BE2C (cell line): ENCODE measurements at regions not wholly inside any gene's neighbourhood (a gene's known extent, or its start where the extent isn't known, plus 50 kb on each side); places are given as distances from the start of the nearest gene placed in this dataset.

Experiments used
- DNase-seq: peaks from one replicate; pipeline ENCODE4 v3.0.0-alpha.2; 2020
- H3K27me3 ChIP-seq: fragments of 250-450 bp; sonication (Bioruptor Pico); 2 replicates; pipeline ENCODE4 v1.5.1; 2020; ENCODE audit warnings: mild to moderate bottlenecking
- H3K36me3 ChIP-seq: fragments of 250-450 bp; sonication (Bioruptor Pico); 2 replicates; pipeline ENCODE4 v1.5.1; 2020; ENCODE audit warnings: mild to moderate bottlenecking
- H3K4me1 ChIP-seq: fragments of 250-450 bp; sonication (Bioruptor Pico); 2 replicates; pipeline ENCODE4 v1.5.1; 2020
- H3K4me3 ChIP-seq: 2 replicates; pipeline ENCODE4 v1.5.1; 2011; ENCODE audit warnings: low read depth, low read length
- H3K9me3 ChIP-seq: fragments of 250-450 bp; sonication (Bioruptor Pico); 2 replicates; pipeline ENCODE4 v1.5.1; 2020
- CTCF ChIP-seq: IDR thresholded peaks from 2 replicates; pipeline ENCODE4 v1.5.1; 2012; ENCODE audit warnings: mild to moderate bottlenecking, low read depth, low read length

GRCh38 chr1:208520438-208521099 is 276.4 kb upstream of the PLXNA2 start:
- no peak for TF ChIP-seq CTCF
- no peak for DNase-seq
- Histone ChIP-seq H3K36me3 (no peaks in the 10 kb centered on the region), H3K9me3 (no peaks in the 10 kb centered on the region), H3K4me3 (no peak overlapping the region), H3K4me1 (peaks cover 19% of the 10 kb centered on the region), H3K27me3 (no peaks in the 10 kb centered on the region)

DNA sequence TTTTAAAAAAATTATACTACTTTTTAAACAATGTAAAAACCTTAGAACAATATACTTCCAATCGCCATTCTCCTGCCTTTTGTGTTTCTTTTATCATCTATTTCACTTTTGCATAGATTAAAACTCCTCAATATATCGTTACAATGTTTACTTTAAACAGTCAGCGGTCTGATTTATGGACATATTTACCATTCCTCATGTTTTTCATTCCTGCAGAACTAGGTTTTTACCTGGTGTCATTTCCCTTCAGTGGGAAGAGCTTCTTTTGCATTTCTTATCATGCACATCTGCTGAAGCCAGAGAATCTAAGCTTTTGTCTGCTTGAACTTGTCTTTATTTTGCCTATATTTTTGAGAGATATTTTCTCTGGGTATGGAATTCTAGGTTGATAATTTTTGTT is 277.4 kb upstream of the PLXNA2 start:
- no peak for TF ChIP-seq CTCF
- peaks cover 23% of the 10 kb centered on the region for H3K4me1 ChIP-seq
- no peaks in the 10 kb centered on the region for H3K9me3 ChIP-seq
- DNase-seq = no peak
- H3K4me3 ChIP-seq = no peak overlapping the region
- H3K36me3 ChIP-seq = no peaks in the 10 kb centered on the region
- H3K27me3 ChIP-seq = no peaks in the 10 kb centered on the region

DNA sequence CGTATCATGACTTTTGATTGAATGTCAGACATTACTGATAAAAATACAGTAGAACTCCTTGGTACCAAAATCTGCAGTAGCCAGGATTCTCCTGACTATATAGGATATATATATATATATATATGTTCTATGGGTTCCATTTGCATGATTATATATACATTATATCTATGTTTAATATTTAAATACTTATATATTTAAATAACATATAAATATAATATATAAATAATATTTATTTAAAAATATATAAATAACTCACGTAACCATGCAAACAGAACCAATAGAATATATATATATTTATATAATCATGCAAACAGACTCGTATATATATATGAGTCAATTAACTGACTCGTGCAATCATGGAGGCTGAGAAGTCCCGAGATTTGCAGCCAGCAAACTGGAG is 278.8 kb upstream of the PLXNA2 start:
- DNase-seq = no peak
- Histone ChIP-seq H3K27me3 (no peaks in the 10 kb centered on the region), H3K36me3 (no peaks in the 10 kb centered on the region), H3K4me1 (peaks cover 30% of the 10 kb centered on the region), H3K9me3 (no peaks in the 10 kb centered on the region), H3K4me3 (no peak overlapping the region)
- TF ChIP-seq CTCF = no peak

DNA sequence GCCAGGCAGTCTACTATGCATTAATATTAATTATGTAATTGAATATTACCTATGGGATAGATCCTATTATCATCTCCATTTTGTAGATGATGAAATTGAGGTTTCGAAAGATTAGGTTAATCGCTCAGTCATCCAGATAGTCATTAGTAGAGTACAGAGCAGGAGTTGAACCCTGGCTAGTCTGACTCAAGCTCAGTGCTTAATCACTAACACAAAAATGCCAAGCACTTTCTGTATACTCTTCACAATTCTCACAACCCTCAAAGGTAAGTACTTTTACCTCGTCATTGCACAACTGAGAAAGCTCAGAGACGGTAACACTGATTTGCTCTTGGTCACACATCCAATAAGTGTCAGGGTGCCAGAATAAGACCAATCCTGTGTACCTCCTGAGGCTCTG is 280.2 kb upstream of the PLXNA2 start:
- Histone ChIP-seq H3K4me1 (peaks cover 42% of the 10 kb centered on the region), H3K9me3 (no peaks in the 10 kb centered on the region), H3K36me3 (no peaks in the 10 kb centered on the region), H3K4me3 (no peak overlapping the region), H3K27me3 (no peaks in the 10 kb centered on the region)
- TF ChIP-seq CTCF = no peak
- DNase-seq = no peak

DNA sequence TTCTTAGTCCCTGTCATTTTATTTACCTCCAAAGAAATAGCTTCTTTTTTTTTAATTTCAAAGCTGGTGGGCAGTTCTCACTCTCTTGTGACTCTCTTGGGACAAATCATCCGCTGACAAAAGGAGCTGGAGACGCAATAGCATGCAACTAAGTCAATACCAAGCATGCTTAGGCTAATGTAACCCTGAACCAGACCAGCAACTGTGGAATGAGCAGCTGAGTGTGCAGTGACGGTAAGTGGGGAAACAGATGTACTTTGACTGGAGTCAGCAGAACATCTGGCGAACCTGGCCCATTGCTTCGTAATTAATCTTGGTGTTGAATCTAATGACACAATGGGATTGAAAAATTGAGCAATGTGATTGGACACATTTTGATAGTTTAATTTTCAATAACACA is 280.7 kb upstream of the PLXNA2 start:
- H3K36me3 ChIP-seq = no peaks in the 10 kb centered on the region
- H3K9me3 ChIP-seq = no peaks in the 10 kb centered on the region
- DNase-seq = no peak
- H3K4me1 ChIP-seq = peaks cover 46% of the 10 kb centered on the region
- no peak overlapping the region for H3K4me3 ChIP-seq
- H3K27me3 ChIP-seq = no peaks in the 10 kb centered on the region
- TF ChIP-seq CTCF = no peak

GRCh38 chr1:208525417-208525816 is 281.2 kb upstream of the PLXNA2 start:
- H3K27me3 ChIP-seq = no peaks in the 10 kb centered on the region
- H3K4me3 ChIP-seq = no peak overlapping the region
- peaks cover 46% of the 10 kb centered on the region for H3K4me1 ChIP-seq
- no peaks in the 10 kb centered on the region for H3K9me3 ChIP-seq
- DNase-seq = no peak
- no peaks in the 10 kb centered on the region for H3K36me3 ChIP-seq
- TF ChIP-seq CTCF = no peak
